HG02870 (cell line): ENCODE measurements at regions not wholly inside any gene's neighbourhood (a gene's known extent, or its start where the extent isn't known, plus 50 kb on each side); places are given as distances from the start of the nearest gene placed in this dataset.
A peak's percentile ranks its signal among the peaks of the same experiment; 100 is the strongest.

Source experiments
- ATAC-seq: cut with Tn5 transposase; IDR thresholded peaks from one replicate; pipeline ENCODE4 v1.9.1; 2021; ENCODE audit warnings: mild to moderate bottlenecking, moderate library complexity; ENCODE audit not compliant: unreplicated experiment

DNA sequence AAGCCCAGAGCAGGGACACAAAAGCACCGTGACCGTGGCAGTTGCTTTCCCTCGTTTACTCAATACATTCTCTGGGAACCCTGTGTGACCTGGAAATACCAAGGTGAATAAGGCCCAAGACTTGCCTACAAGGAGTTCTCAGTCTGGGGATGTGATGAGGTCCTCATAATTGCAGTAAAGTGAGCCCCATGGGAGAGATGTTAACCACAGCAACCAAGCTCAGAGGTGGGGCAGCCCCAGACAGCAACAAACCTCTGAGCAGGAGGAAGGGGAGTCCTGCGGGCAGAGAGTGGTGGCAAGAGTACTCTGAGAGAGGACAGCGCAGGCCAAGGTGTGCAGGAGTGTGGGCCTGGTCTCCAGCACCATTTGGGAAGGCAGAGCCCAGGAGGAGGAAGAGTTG is 91.6 kb downstream of the TTC32 start:
- ATAC-seq = peak; percentile 60

DNA sequence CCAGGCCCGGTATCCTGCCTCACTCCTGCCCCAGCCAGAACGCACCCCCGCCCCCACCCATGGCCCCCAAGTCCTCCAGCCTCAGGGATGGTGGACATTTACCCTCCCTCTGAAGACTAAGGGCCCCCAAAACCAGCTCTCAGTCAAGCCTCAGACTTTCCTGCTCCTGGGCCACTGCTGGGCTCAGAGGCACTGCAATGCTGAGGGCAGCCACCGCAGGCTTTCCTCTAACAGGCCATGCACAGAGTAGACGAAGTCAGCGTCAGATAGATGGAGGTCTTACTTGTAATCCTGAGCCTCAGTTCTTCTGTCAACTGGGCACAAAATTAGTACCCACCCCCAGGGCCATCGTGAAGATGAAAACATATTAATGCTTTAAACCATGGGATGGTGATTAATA is 92.6 kb downstream of the TTC32 start:
- ATAC-seq = no peak

DNA sequence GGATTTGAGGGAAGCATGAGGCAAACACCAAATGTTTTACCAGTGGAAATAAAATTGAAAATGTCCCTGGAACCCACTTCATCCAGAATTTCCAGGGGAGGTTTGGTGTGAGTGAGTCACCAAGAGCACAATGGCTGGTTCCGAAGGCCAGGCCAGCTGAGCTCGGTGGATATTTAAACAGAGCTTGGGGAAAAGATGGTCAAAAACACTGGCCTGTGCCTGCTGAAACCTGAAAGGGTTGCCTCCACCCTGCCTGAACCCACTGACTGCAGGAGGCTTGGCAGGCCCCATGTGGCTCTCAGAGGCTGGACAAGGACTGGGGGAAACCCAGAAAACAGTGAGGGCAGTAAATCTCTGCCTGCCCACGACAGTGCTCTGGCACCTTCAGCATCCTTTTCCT is 93.9 kb downstream of the TTC32 start:
- no peak for ATAC-seq

DNA sequence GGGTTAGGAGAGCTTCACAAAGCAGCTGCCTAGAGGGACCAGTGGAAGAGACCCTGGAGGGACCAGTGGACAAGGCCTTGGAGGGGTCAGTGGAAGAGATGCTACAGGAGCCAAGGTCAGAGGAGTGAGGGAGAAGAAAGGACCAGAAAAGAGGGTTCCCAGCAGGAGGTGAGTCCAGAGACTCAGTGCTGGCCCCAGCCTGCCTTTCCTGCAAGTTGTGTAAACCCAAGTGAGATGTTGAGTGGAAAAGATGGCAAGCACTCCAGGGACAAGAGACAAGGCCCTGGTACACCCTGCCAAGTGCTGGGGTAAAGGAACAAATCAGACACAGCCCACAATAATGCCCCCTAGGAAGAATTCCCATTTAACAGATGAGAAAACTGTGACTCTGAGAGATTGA is 94.4 kb downstream of the TTC32 start:
- no peak for ATAC-seq

DNA sequence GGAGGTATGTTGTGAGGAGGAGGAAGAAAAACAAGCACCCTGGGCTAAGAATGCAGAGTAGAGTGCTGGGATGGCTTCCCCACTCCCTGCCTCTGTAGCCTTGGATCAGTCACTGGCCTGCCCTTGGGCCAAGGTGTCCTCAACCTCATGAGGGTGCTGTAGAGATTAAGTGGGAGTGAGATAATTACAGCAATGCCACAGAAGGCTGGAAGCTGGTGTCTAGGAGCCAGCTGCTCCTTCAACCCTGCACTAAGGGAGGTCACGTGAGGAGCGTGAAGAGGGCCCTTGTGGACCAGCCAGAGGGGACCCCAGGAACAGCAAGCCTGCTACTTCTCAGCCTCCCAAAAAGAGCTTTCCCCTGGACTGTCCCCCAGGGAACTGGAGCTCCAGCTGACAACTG is 95.2 kb downstream of the TTC32 start:
- ATAC-seq = no peak

DNA sequence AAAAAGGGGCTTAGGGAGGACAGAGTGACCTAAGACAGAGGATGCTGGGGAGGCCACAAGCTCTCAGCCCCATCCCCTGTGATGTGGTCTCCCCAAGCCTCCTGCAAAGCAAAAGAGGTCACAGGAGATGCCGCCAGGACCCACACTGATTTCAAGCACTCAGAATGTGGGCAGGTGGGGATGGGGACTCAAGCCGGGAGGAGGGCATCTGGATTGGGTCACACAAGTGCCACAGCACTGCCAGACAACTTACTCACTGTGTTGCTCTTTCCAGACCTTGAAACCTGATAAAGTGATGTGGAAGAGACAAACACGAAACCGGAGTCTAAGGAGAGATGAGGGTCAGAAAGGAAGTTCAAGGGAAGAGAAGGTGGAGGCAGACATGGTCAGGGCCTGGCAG is 95.7 kb downstream of the TTC32 start:
- no peak for ATAC-seq

DNA sequence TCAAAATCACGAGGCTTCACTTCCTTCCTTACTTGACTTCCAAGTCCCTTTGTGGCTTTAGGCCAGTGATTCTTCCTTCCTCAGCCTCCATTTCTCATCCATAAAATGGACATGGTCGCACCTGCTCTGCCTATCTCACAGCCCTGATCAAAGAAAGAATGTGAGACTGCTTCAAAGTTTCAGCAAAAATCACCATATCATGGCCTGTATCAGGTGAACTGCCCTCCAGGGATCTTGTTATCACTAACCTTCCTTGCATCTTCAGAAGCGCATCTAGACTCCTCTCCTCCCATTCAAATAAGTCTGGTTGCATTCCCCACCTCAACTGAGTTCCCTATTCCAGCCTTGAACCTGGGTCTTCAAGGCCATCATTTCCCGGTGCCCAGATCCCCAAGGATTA is 96.5 kb downstream of the TTC32 start:
- no peak for ATAC-seq

DNA sequence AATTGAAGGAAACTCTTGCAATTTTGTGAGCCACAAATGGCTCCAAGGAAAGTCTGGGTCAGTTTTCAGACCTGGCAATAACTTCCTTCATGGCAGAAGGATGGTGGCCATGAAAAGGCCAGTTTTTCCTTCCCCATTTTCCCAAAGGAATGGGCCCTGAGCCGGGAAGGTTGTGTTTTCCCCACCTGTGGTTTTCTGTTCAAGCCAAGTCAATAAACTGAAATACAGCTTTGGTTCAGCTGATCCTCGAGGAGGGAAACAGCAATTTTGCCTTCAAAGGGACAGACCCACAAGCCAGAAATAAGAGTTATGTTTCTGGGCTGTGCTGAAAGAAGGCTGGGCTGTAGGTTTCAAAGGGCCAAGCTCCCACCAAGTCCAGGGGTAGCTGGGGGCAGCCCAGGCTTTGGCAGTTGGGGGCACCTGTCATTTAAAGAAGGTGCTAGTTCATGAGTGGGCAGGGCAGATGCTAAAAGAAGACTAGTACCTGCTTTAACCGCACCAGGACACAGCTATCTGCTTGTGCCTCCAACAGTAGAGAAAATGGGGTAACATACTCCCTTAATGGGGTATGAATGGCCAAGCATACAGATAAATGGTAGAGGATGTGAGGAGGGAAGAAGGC is 97.0 kb downstream of the TTC32 start:
- ATAC-seq = no peak

DNA sequence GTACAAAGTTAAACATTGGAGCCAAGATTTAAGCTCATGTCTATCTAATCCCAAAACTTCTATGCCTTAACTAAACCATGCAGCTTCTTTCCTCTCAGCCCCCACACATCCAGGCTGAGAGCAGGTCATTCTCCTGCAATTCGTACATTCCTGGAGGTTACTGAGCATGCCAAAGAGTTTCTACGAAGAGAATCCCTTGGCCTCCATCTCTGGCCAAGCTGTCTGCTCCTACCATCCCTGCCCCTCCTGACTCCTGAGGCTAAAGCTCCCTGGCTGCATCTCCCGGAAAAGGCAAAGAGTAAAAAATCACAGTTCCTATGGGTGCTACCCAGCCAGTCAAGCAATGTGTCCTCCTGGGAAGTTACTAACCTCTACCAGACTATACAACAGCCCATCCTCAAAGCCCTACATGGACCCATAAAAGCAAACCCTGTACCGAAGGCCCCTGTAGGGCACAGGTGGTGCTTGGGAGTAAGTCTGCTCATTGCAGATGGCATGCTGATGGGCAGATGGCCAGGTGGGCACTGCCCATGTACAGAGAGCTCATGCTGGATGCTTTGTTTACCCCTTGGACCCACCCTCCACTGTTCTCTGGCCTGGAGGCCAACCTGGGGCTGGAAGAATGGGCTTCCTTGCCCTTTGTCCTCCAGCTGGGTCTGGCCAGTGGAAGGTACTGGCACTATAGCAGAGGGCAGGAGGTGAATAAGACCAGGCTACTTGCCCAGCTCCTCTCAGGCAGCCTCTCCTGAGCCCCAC is 99.5 kb downstream of the TTC32 start:
- ATAC-seq = no peak

DNA sequence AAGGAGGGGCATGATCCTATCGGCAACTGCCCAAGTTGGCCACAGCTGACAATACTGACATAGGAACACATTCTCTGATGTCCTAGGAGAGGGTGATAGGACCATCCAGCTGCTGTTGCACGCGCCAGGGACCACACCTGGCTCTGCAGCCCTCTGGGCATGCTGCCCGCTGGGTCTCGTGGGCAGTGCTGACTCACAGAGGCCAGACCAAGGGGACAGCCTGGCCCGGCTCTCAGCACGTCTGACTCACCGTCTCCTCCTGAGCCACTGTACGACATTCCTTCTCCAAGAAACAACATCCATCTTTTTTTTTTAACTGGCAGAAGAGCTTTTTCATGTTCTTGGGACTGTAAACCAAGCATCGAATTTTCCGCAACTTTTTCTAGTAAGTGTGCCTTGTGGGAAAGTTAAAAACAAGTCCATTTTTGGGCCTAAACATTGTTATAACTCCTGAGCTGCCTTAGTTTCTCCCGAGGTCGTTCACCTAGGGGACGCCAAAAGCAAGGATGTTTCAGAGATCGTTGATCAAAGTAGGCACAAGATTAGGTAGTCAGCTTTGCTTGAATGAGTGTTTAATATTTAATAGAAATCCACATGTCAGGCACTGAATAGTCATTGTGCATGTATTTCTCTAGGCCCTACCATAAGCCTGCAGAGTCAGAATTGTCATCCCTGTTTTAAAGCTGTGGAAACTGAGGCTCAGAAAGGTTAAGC is 100.3 kb downstream of the TTC32 start:
- no peak for ATAC-seq

DNA sequence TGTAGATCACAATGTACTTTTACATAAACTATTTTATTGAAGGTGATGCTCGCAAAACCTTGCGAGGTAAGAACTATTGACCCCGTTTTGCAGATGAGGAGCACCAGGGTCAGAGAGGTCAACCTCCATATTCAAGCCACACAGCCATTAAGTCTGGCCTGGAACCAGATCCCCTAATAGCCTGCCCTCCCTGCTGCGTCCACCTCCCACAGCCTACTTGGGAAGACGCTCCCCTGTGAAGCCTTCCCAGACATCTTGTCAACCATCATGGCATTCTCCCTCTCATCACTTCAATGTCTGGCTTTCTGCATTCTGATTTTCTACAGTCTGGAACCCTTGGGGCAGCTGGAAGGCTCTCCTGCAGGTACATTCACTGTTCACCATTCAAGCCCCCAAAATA is 101.0 kb downstream of the TTC32 start:
- no peak for ATAC-seq

DNA sequence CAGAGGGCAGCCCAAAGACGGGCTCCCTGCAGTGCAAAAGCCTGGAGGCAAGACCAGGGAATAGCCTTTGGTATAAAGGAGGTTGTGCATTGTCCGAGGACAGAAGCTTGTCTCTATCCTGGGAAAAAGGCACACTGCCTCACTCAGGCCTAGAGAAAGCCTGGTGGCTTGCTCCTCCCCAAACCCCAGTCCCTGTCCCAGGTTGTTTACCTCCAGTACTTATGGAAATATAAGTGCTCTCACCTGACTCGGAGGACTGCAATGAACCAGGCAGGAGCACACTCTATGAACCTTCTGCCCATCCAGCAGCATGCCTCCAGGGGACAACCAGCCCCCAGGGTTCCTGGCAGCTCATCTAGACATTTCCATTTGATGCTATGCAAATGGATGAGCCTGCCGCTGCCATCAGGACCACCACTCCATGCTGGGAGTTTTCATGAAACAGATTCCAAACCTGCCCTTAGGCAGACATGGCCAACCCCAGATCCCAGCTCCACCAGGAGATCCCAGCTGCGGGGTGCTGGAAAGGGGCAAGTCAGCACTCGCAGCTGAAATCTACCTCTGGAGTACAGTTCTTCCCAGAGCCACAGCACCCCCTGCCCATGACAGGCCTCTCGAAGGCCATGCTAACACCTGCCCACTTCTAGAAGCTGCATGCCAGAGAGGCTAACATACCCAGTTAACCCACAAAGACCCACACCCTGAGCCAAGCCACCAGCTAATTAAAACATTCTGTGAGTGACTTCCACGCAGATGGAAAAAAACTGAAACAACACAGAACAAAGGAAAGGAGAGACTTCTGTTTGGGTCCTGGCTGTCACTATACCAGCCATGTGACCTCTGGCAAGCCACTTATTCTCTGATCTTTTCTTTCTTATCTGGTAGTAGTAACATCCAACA is 101.7 kb downstream of the TTC32 start:
- ATAC-seq = no peak

DNA sequence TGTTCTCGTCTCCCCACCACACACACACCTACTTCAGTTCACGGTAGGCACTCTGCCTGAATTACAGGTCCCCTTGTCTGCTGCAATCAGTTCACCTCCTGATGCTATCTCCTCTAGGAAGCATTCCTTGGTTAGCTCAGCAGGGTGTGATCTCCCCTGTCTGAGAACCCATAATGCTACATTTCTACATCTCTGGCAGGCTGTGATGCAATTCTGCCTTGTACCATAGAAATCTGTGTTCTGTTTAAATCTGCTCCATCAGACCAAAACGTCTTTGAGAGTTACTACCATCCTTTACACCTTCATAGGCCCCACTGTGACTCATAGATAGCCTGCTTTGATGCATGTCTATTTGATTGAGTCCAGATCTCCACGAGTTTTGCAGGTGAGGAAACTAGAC is 103.9 kb downstream of the TTC32 start:
- no peak for ATAC-seq

DNA sequence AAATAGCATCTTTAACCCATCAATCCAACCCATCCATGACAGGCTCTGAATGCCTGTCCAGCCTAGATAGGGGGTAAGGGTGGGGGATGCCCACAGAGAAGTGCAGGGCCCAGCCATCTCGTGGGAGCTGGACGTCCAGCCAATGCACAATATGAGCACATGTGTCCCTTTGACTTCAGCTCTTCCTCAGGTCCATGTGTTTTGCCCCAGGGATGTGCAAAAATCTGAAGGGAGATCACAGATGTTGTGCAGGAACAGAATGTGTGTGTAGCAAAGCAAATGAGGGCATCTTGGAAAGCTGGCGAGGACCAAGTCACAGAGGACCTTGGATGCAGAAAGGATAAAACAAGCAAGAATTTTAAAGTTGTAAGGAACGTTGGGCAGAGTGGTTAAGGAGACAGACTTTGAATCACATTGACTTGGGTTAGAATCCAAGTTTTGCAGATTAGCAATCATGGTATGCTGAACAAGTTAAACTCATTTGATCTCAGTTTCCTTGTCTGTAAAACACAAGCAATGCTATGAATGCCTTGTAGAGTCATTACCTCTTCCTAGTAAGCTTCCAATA is 104.5 kb downstream of the TTC32 start:
- ATAC-seq = no peak

DNA sequence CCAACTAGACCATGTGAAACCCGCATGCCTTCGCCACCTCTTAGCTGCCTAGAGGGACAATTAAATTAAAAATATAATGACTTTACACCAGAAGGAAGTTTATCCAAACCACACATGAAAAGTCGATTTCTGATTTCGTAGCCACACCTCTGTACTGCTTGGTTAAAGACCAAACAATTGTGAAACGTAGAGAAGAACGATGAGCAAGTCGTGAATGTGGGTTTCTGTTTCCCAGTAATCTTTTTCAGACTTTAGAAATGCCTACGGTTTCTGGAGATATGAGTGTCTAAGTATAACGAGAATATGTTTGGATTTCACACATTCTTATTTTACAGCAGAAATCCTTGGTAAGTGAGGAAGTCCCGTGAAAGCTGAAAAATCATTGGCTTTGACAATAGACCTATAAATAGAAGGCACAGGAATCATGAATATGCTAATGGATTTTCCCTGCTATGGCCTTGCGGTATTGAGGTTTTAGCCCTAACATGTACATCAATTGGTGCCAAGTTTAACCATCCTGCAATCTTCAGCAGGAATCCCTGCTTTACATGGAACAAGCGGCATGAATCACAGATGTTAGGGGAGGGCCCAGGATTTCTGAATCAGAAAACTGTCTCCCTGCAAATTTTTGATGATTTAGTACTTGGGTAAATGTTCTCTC is 105.6 kb downstream of the TTC32 start:
- ATAC-seq = no peak

DNA sequence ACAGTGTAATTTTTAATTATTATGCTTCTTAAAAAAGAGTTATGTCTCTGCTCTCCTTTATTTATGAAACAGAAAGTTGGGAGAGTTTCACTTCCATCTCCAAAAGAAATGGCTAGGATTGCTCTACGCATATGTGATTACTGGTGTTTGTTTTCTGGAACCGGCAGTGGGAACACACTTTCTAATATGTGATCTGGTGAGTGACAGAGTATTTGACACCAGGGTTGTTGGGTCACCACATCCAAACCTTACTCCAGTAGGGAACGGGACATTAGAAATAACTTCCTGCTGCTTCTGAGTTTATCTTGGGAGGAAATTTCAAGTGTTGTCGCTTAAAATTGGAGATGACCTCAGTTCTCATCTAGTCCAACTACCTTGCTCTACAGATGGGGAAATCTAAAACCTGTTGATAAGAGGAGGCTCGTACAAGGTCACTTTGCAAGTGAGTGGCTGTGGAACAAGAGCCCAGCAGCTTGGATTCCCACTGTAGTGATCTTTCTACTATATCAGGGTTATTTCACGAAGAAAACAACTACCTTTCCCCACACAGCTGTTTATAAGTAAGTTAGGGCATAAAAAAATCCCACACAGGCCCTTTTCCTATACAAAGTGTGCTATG is 108.5 kb downstream of the TTC32 start:
- no peak for ATAC-seq

DNA sequence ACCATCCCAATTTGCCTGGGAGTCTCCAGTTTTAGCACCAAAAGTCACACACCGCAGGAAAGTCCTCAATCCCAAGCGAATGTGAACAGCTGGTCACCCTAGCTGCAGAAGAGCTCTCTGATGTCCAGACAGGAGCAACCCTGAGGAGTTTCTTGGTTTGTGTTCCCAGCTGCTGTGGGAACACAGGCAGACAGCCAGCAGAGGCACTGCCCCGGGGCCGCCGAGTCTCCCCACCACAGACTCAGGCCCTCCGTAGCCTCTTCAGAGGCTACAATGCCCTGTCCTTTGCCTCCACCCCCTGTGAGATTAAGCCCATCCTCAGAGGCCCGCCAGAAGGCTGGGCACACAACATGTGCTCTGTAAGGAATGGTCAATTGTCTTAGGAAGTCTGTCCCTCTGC is 111.5 kb downstream of the TTC32 start:
- ATAC-seq = no peak

DNA sequence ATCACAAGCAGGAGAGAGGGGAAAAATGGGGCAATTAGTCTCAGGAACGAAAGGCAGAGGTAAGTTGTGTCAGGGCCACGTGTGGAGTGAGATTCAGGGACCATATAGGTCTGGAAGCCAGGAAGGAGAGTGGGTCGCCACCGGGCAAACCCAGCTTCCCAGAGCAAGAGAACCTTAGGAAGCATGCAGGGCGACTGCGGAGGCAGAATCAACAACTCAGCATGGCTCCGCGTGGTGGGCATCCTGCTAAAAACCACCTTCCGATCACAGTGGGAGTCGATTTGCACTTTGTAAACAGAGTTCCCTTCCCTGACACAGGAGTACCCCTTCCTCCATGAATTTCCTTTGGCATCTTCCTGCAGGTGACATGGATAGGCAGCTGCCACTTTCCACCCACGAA is 114.6 kb downstream of the TTC32 start:
- ATAC-seq = no peak

DNA sequence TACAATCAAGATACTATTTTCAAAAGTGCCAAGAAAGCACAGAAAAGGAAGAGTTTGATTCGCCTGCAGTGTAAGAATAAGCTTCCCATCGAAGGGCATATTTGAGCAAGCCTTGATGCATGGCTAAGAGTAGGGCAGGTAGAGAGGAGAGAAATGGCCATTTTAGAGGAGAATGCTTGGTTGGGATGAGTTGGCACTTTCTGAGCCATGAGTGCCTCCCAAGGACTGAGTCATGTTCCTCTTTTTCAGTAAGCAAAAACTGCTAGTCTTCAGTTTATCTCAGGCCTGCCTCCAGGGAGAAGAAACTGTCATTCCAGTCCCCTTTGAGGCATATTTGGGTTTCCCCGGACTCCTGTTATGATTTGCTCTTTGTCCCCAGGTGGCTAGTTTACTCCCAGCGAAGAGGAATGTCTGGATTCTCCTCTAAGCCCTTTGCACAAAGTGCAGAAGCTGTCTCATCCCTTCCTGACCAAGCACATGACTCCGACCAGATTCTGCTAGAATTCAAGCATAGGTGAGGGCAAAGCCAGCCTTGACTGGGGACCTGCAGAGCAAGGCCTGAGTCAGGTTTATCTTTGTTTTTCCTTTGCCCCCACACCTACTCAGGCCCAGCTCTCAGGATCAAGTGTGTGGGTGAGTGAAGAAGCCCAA is 115.2 kb downstream of the TTC32 start:
- peak; percentile 78 for ATAC-seq
